ENCODE measurements at regions not wholly inside any gene's neighbourhood (a gene's known extent, or its start where the extent isn't known, plus 50 kb on each side); places are given as distances from the start of the nearest gene placed in this dataset.

- H3K27ac ChIP-seq (ENCODE audit: control insufficient read depth, insufficient read depth, low read length) = no peak overlapping the region
- no peak overlapping the region for H3K4me2 ChIP-seq (ENCODE audit: control insufficient read depth, extremely low read depth, insufficient read depth, low read depth, low read length)
- TF ChIP-seq EZH2 (IDR thresholded peaks at IDR 0.05; ENCODE audit: low read length) = no peak
- TF ChIP-seq CTCF (optimal IDR thresholded peaks at IDR 0.05 in 1 of 3, IDR thresholded peaks at IDR 0.05 in 1 of 3, conservative IDR thresholded peaks at IDR 0.05 in 1 of 3; ENCODE audit: extremely low read depth in 1 of 3, insufficient read depth in 2 of 3, low read length in 3 of 3) = no peak
- H4K20me1 ChIP-seq (ENCODE audit: control insufficient read depth, extremely low read depth, insufficient read depth, low read length) = no peaks in the 10 kb centered on the region
- H2AFZ ChIP-seq (ENCODE audit: control insufficient read depth, low read length) = no peak overlapping the region
- no peaks in the 10 kb centered on the region for H3K9me1 ChIP-seq (ENCODE audit: control insufficient read depth, extremely low read depth, insufficient read depth, low read length)
- H3K27me3 ChIP-seq (ENCODE audit: control insufficient read depth, extremely low read depth, insufficient read depth, low read length) = no peaks in the 10 kb centered on the region
- peaks cover 5% of the 10 kb centered on the region for H3K9me3 ChIP-seq (ENCODE audit: control insufficient read depth, low read depth, low read length)
- FAIRE-seq (no peak), DNase-seq (ENCODE audit: low read depth, low spot score) (no peak)
- no peaks in the 10 kb centered on the region for H3K4me1 ChIP-seq (ENCODE audit: control insufficient read depth, extremely low read depth, insufficient read depth, low read length)
- H3K36me3 ChIP-seq (ENCODE audit: control insufficient read depth in 2 of 2, extremely low read depth in 1 of 2, insufficient read depth in 2 of 2, low read length in 2 of 2) = no peaks in the 10 kb centered on the region
- no peak overlapping the region for H3K4me3 ChIP-seq (ENCODE audit: control insufficient read depth in 2 of 3, extremely low read depth in 1 of 3, insufficient read depth in 2 of 3, low read depth in 1 of 3, low read length in 3 of 3)
- H3K9ac ChIP-seq (ENCODE audit: control insufficient read depth, extremely low read depth, insufficient read depth, low read length) = no peak overlapping the region
- no peaks in the 10 kb centered on the region for H3K79me2 ChIP-seq (ENCODE audit: control insufficient read depth, insufficient read depth, low read length)
- dilution Hi-C loops (cut with MboI; ENCODE audit: extremely low pct_ligation_motif_present, low sequenced_read_pairs) = no loop called here
Observed at GRCh38 chr16:6160871-6161270, 1063.3 kb upstream of the EEF2KMT start.

GRCh38 chr16:6160303-6160702 is 1062.7 kb upstream of the EEF2KMT start:
- Histone ChIP-seq H3K27ac (ENCODE audit: control insufficient read depth, insufficient read depth, low read length) (no peak overlapping the region), H4K20me1 (ENCODE audit: control insufficient read depth, extremely low read depth, insufficient read depth, low read length) (no peaks in the 10 kb centered on the region), H3K27me3 (ENCODE audit: control insufficient read depth, extremely low read depth, insufficient read depth, low read length) (no peaks in the 10 kb centered on the region), H3K9ac (ENCODE audit: control insufficient read depth, extremely low read depth, insufficient read depth, low read length) (no peak overlapping the region), H3K9me1 (ENCODE audit: control insufficient read depth, extremely low read depth, insufficient read depth, low read length) (no peaks in the 10 kb centered on the region), H3K4me3 (ENCODE audit: control insufficient read depth in 2 of 3, extremely low read depth in 1 of 3, insufficient read depth in 2 of 3, low read depth in 1 of 3, low read length in 3 of 3) (no peak overlapping the region), H3K9me3 (ENCODE audit: control insufficient read depth, low read depth, low read length) (peaks cover 5% of the 10 kb centered on the region), H3K36me3 (ENCODE audit: control insufficient read depth in 2 of 2, extremely low read depth in 1 of 2, insufficient read depth in 2 of 2, low read length in 2 of 2) (no peaks in the 10 kb centered on the region), H2AFZ (ENCODE audit: control insufficient read depth, low read length) (no peak overlapping the region), H3K79me2 (ENCODE audit: control insufficient read depth, insufficient read depth, low read length) (no peaks in the 10 kb centered on the region), H3K4me2 (ENCODE audit: control insufficient read depth, extremely low read depth, insufficient read depth, low read depth, low read length) (no peak overlapping the region), H3K4me1 (ENCODE audit: control insufficient read depth, extremely low read depth, insufficient read depth, low read length) (no peaks in the 10 kb centered on the region)
- FAIRE-seq = no peak
- no peak for DNase-seq (ENCODE audit: low read depth, low spot score)
- no peak for TF ChIP-seq EZH2 (IDR thresholded peaks at IDR 0.05; ENCODE audit: low read length)
- no peak for TF ChIP-seq CTCF (optimal IDR thresholded peaks at IDR 0.05 in 1 of 3, IDR thresholded peaks at IDR 0.05 in 1 of 3, conservative IDR thresholded peaks at IDR 0.05 in 1 of 3; ENCODE audit: extremely low read depth in 1 of 3, insufficient read depth in 2 of 3, low read length in 3 of 3)
- dilution Hi-C loops (cut with MboI; ENCODE audit: extremely low pct_ligation_motif_present, low sequenced_read_pairs) = no loop called here

All from keratinocyte (primary cell).